RWPE2 (cell line): ENCODE measurements at regions not wholly inside any gene's neighbourhood (a gene's known extent, or its start where the extent isn't known, plus 50 kb on each side); places are given as distances from the start of the nearest gene placed in this dataset.

ENCODE experiments used
- ATAC-seq: fragments of 200-7000 bp; cut with Tn5 transposase; 3 replicates; pipeline ENCODE4 v1.9.1; 2021; ENCODE audit warnings: low read depth
- DNase-seq: peaks from one replicate; pipeline ENCODE4 v3.0.0-alpha.2; 2020; ENCODE audit warnings: low spot score
- H3K27ac ChIP-seq: fragments of 450-650 bp; 2 replicates; pipeline ENCODE4 v1.5.1; 2017; ENCODE audit warnings: mild to moderate bottlenecking; ENCODE audit not compliant: poor library complexity, severe bottlenecking
- H3K27me3 ChIP-seq: fragments of 250-450 bp; sonication (Bioruptor Pico); 2 replicates; pipeline ENCODE4 v1.5.1; 2021; ENCODE audit warnings: mild to moderate bottlenecking, moderate library complexity; ENCODE audit not compliant: insufficient read depth, poor library complexity, severe bottlenecking
- H3K36me3 ChIP-seq: fragments of 250-450 bp; sonication (Bioruptor Pico); 2 replicates; pipeline ENCODE4 v1.5.1; 2020; ENCODE audit warnings: low read depth, mild to moderate bottlenecking, moderate library complexity
- H3K4me1 ChIP-seq: fragments of 250-450 bp; sonication (Bioruptor Pico); 2 replicates; pipeline ENCODE4 v1.5.1; 2021; ENCODE audit warnings: mild to moderate bottlenecking, moderate library complexity; ENCODE audit not compliant: insufficient read depth, poor library complexity, severe bottlenecking
- H3K4me3 ChIP-seq: fragments of 250-450 bp; sonication (Bioruptor Pico); 2 replicates; pipeline ENCODE4 v1.5.1; 2021; ENCODE audit warnings: mild to moderate bottlenecking, moderate library complexity; ENCODE audit not compliant: severe bottlenecking
- H3K9me3 ChIP-seq: fragments of 250-450 bp; sonication (Bioruptor Pico); 2 replicates; pipeline ENCODE4 v1.5.1; 2021; ENCODE audit warnings: mild to moderate bottlenecking, moderate library complexity; ENCODE audit not compliant: severe bottlenecking
- TF ChIP-seq, protein P1 (sequence below): fragments of 450-650 bp; IDR thresholded peaks from one replicate; pipeline ENCODE4 v1.5.1; 2017; ENCODE audit warnings: mild to moderate bottlenecking, moderate library complexity; ENCODE audit not compliant: poor library complexity, severe bottlenecking

DNA sequence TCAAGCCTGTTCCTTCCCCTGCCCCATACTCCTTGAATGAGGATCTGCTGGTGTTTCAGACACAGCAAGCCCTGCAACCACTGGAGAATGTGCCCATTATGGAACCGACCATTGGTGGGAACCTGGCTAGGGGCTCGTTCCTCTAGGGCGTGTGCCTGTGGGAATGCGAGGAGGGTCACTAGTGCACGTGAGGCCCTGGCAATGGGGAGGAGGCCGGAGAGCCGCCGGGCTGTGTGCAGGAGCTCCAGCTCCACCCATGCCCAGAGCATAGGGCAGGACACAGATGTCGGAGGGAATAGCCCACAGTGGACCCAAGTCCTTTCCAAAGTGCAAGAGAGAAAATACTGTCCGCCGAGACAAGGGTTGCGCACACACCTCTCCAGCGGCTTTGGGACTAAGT is 99.3 kb downstream of the ERMARD start:
- TF ChIP-seq, protein P1, sequence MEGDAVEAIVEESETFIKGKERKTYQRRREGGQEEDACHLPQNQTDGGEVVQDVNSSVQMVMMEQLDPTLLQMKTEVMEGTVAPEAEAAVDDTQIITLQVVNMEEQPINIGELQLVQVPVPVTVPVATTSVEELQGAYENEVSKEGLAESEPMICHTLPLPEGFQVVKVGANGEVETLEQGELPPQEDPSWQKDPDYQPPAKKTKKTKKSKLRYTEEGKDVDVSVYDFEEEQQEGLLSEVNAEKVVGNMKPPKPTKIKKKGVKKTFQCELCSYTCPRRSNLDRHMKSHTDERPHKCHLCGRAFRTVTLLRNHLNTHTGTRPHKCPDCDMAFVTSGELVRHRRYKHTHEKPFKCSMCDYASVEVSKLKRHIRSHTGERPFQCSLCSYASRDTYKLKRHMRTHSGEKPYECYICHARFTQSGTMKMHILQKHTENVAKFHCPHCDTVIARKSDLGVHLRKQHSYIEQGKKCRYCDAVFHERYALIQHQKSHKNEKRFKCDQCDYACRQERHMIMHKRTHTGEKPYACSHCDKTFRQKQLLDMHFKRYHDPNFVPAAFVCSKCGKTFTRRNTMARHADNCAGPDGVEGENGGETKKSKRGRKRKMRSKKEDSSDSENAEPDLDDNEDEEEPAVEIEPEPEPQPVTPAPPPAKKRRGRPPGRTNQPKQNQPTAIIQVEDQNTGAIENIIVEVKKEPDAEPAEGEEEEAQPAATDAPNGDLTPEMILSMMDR = no peak
- H3K27ac ChIP-seq = no peak overlapping the region
- DNase-seq = no peak
- no peak for ATAC-seq
- H3K4me1 ChIP-seq = peaks cover 8% of the 10 kb centered on the region
- H3K9me3 ChIP-seq = no peaks in the 10 kb centered on the region
- H3K27me3 ChIP-seq = no peaks in the 10 kb centered on the region
- H3K36me3 ChIP-seq = no peaks in the 10 kb centered on the region
- no peak overlapping the region for H3K4me3 ChIP-seq

DNA sequence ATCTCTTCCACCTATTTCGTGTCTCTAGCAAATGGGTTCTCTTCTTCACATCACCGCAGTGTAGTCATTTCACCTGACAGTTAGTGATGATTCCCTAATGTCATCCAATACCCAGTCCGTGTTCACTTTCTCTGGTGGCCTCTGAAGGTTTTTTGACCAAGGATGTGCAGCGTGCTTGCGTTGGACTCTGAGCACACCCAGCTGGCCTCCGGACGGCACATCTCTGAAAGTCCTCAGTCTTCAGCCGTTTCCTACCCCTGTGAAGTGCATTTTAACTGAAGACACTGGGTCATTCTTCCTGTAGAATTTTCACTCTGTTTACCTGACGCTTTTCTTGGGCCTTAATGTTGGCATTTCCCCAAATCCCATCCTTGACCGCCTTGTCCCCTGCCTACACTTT is 98.7 kb downstream of the ERMARD start:
- H3K27me3 ChIP-seq = no peaks in the 10 kb centered on the region
- TF ChIP-seq, protein P1 = no peak
- no peaks in the 10 kb centered on the region for H3K36me3 ChIP-seq
- no peak overlapping the region for H3K4me3 ChIP-seq
- ATAC-seq = no peak
- no peak for DNase-seq
- H3K9me3 ChIP-seq = no peaks in the 10 kb centered on the region
- peaks cover 8% of the 10 kb centered on the region for H3K4me1 ChIP-seq
- H3K27ac ChIP-seq = no peak overlapping the region

DNA sequence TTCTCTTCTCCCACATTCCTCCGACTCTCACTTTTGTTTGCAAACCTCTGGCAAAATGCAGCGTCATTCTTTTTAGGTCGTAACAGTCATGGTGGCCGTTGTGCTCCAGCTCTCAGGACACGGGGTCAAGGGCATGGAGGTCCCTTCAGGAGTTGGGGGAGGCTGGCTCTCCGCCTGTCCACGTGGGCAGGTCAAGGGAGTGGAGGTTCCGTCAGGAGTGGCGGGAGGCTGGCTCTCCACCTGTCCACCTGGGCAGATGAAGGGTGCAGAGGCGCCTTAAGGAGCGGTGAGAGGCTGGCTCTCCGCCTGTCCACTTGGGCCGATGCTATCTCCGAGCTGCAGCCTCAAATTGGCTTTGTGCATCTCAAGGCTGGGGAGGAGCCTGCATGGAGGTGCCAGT is 98.0 kb downstream of the ERMARD start:
- ATAC-seq = no peak
- Histone ChIP-seq H3K27me3 (no peaks in the 10 kb centered on the region), H3K4me3 (no peak overlapping the region), H3K9me3 (no peaks in the 10 kb centered on the region), H3K4me1 (peaks cover 8% of the 10 kb centered on the region), H3K36me3 (no peaks in the 10 kb centered on the region), H3K27ac (no peak overlapping the region)
- DNase-seq = no peak
- TF ChIP-seq, protein P1 = no peak

DNA sequence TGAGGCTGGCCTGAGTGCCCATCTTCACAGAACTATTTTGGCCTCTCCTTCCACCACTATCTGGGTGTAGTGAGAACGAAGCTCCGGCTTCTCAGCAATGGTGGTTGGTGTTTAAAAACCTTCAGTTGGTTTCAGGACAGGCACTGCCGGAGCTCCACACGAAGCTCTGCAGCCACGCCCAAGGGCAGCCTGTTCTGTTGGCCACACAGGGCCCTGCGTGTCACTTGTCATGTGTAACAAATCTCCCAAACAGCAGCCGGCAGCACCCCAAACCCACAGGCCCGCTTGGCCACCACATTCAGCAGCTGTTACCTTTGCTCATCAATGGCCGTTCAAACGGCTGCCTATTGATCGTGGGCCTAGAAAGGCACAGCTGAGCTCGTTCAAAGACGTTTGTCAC is 97.5 kb downstream of the ERMARD start:
- H3K4me1 ChIP-seq = peaks cover 8% of the 10 kb centered on the region
- no peaks in the 10 kb centered on the region for H3K9me3 ChIP-seq
- no peak for DNase-seq
- no peak overlapping the region for H3K27ac ChIP-seq
- H3K36me3 ChIP-seq = no peaks in the 10 kb centered on the region
- no peak overlapping the region for H3K4me3 ChIP-seq
- no peak for ATAC-seq
- TF ChIP-seq, protein P1 = no peak
- no peaks in the 10 kb centered on the region for H3K27me3 ChIP-seq

DNA sequence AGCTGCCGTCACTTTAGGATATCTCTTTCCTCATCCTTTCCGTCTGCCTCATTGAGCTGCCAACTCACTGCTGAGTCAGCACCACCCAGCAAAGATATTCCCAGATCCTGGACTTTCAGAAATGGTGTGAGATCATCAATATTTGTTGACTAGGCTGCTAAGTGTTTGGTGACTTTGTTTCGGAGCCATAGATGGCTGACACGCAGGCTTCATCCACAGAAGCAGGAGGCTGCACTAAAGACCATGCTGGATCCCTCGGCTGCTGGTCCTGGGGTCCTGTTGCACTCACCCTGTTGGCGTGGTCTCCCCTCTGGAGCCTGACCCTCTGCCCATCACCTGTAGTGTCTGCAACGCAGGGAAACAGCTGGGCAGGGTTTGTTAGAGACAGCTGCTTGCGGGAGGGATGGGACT is 96.5 kb downstream of the ERMARD start:
- no peak overlapping the region for H3K27ac ChIP-seq
- TF ChIP-seq, protein P1 = no peak
- ATAC-seq (no peak), DNase-seq (no peak)
- no peak overlapping the region for H3K4me3 ChIP-seq
- no peaks in the 10 kb centered on the region for H3K9me3 ChIP-seq
- no peaks in the 10 kb centered on the region for H3K27me3 ChIP-seq
- peaks cover 8% of the 10 kb centered on the region for H3K4me1 ChIP-seq
- H3K36me3 ChIP-seq = no peaks in the 10 kb centered on the region
